ENCODE measurements at regions not wholly inside any gene's neighbourhood (a gene's known extent, or its start where the extent isn't known, plus 50 kb on each side); places are given as distances from the start of the nearest gene placed in this dataset.
A peak's percentile ranks its signal among the peaks of the same experiment; 100 is the strongest.
"Not testable (repeated sequence)": the region's sequence is repeated elsewhere in the genome, so short reads cannot be mapped to it uniquely, and the experiment has no call there.

DNA sequence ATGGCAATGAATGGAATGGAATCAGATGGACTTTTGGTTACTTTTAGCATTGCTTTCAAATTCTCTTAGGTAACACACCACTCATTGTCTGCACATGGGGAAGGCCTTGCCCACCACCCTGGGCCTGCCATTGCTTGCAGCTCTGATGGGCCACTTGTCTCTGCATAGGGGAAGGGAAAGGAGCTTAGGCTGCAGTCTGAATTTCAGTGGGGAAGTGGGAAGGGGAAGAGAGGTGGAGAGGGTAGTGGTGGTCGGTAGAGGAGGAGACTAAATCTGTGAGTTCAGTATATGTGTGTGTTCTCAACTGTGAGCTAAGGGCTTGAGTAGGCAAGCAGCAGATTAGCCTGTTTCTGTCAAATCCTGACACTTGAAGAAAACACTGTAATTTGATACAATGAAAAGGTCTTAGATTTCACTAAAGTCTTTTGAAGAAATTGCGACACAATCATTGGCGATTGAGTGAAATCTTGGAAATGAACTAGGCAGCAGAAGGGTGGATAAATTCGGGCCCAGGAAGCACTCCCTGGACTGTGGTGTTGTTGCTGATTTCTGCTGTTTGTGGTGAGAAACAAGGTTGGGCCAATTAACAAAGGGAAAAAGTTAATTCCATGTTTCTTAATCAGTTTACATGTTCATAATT, 80.6 kb downstream of the OTOR start:
- TF ChIP-seq, protein P1, sequence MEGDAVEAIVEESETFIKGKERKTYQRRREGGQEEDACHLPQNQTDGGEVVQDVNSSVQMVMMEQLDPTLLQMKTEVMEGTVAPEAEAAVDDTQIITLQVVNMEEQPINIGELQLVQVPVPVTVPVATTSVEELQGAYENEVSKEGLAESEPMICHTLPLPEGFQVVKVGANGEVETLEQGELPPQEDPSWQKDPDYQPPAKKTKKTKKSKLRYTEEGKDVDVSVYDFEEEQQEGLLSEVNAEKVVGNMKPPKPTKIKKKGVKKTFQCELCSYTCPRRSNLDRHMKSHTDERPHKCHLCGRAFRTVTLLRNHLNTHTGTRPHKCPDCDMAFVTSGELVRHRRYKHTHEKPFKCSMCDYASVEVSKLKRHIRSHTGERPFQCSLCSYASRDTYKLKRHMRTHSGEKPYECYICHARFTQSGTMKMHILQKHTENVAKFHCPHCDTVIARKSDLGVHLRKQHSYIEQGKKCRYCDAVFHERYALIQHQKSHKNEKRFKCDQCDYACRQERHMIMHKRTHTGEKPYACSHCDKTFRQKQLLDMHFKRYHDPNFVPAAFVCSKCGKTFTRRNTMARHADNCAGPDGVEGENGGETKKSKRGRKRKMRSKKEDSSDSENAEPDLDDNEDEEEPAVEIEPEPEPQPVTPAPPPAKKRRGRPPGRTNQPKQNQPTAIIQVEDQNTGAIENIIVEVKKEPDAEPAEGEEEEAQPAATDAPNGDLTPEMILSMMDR (IDR thresholded peaks at IDR 0.05; ENCODE audit: low read depth, low read length), result no peak
- H3K4me3 ChIP-seq (replicated peaks in 1 of 2; ENCODE audit: low read depth in 2 of 2, low read length in 2 of 2), result no peak overlapping the region
- no peak for DNase-seq (ENCODE audit: low read depth in 2 of 2)

DNA sequence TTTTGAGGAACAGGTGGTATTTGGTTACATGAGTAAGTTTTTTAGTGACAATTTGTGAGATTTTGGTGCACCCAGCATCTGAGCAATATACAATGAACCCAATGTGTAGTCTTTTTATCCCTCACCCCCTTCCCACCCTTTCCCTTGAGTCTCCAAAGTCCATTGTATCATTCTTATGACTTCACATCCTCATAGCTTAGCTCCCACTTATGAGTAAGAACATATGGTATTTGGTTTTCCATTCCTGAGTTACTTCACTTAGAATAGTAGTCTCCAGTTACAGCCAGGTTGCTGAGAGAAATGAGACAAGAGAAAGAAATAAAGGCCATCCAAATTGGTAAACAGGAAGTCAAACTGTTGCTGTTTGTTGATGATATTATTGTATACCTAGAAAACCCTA, 87.5 kb downstream of the OTOR start:
- peak in 1 of 2 donors; percentile 25 for DNase-seq (ENCODE audit: low read depth in 2 of 2)
- not testable (repeated sequence) for H3K4me3 ChIP-seq (replicated peaks in 1 of 2; ENCODE audit: low read depth in 2 of 2, low read length in 2 of 2)

DNA sequence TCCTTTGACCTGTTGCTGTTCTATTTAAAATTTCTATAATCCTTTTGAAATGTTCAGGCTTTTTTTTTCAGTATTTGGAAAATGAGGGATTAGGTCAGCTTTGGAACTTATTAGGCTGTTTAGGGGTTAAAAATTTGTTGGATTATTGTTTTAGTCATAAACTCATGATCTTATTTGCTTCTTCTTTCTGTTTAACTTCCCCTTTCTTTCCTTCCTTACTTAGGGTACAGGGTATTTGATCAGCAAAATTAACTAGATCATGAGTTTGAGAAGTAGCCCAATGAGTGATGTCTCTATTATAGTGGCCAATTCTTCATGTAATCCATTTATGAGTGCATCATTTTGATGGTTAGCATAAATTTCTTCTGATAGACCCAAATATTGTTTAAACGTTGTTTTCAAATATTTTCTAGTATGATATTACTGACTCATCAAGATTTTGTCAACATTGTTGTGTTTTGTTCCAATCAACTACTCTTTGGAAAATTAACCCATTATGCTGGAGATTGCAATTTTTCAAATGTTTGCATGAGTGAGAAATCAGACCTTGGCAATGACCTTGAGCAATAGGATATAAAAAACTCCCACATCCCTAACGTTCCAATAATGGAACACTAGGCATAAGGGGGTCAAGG, 94.4 kb downstream of the OTOR start:
- H3K4me3 ChIP-seq (replicated peaks in 1 of 2; ENCODE audit: low read depth in 2 of 2, low read length in 2 of 2), result no peak overlapping the region
- TF ChIP-seq, protein P1 (IDR thresholded peaks at IDR 0.05; ENCODE audit: low read depth, low read length), result no peak
- no peak for DNase-seq (ENCODE audit: low read depth in 2 of 2)

DNA sequence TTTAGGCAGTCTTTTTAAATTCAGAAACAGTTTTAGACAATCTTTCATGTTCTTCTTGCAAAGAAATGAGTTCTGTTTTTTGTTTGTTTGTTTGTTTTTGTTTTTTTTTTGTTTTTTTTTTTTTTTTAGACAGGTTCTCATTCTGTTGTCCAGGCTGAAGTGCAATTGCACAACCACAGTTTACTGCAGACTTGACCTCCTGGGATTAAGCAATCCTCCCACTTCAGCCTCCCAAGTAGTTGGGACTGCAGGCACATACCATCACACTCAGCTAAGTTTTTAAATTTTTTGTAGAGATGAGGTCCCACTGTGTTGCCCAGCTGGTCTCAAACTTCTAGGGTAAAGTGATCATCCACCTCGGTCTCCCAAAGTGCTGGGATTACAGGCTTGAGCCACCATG, 96.2 kb downstream of the OTOR start:
- TF ChIP-seq, protein P1 (IDR thresholded peaks at IDR 0.05; ENCODE audit: low read depth, low read length), result no peak
- no peak for DNase-seq (ENCODE audit: low read depth in 2 of 2)
- no peak overlapping the region for H3K4me3 ChIP-seq (replicated peaks in 1 of 2; ENCODE audit: low read depth in 2 of 2, low read length in 2 of 2)

DNA sequence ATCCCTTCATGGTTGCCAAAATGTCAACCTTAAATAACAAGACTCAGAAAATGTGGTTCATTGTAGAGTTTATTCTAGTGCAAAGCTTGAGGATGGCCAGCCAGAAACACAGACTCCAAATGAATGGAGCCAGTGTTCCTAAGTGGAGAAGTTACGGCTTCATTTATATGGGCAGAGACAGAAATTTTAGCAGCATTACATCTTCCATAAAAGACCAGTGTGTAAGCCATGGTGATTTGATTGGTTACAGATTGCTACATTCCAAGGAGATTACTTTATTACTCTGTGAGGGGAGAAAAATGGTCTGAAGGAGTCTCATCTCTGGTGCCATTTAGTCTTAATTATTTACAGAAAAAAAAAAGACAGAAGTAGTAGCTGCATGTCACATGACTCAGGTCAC, 97.8 kb downstream of the OTOR start:
- TF ChIP-seq, protein P1 (IDR thresholded peaks at IDR 0.05; ENCODE audit: low read depth, low read length), result no peak
- no peak for DNase-seq (ENCODE audit: low read depth in 2 of 2)
- H3K4me3 ChIP-seq (replicated peaks in 1 of 2; ENCODE audit: low read depth in 2 of 2, low read length in 2 of 2), result no peak overlapping the region

DNA sequence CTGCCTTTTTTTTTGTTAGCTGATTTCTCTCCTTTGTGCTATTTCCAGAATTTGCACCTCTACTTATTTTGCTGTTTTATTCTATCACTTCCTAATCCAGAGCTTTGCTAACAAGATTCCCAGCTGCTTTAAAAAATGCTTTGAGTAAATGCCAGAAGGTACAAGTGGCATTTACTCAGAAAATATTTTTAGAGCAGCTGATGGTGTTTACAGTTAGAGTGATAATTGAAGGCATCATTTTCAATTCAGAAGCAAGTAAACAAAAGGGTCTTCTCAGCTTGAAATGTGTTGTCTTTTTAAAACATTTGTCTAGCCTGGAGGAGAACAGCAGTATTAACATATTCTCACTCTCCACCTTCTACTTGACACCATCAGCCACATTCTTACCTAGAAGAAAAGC, 99.9 kb downstream of the OTOR start:
- DNase-seq (ENCODE audit: low read depth in 2 of 2), result no peak
- H3K4me3 ChIP-seq (replicated peaks in 1 of 2; ENCODE audit: low read depth in 2 of 2, low read length in 2 of 2), result no peak overlapping the region
- TF ChIP-seq, protein P1 (IDR thresholded peaks at IDR 0.05; ENCODE audit: low read depth, low read length), result no peak

DNA sequence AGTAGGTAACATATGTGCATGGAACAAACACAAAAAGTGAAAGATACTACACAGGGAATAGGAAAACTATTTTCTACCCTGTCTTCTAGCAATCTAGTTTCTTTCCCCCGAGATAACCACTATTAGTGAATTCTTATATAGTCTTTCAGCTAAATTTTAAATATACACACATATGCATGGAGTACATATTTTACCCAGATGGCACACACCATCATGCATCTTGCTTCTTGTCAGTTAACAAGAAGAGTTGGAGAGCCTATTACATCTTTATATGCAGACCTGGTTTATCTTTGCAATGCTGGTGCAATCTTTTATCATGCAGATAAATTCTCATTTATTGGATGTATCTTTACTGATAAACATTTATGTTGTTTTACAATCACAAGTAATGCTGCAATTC, 100.4 kb downstream of the OTOR start:
- TF ChIP-seq, protein P1 (IDR thresholded peaks at IDR 0.05; ENCODE audit: low read depth, low read length), result no peak
- DNase-seq (ENCODE audit: low read depth in 2 of 2), result no peak
- H3K4me3 ChIP-seq (replicated peaks in 1 of 2; ENCODE audit: low read depth in 2 of 2, low read length in 2 of 2), result no peak overlapping the region

Measured in cardiac fibroblast (primary cell).